SK-N-SH (cell line): ENCODE measurements at regions not wholly inside any gene's neighbourhood (a gene's known extent, or its start where the extent isn't known, plus 50 kb on each side); places are given as distances from the start of the nearest gene placed in this dataset.

Experiments used
- CTCF ChIA-PET: fragments of 300-600, 350-600 bp; formaldehyde crosslinking; extraction: SDS; loops from one replicate; lab custom pipeline; 2021; lab: Yijun Ruan, JAX
- POLR2A ChIA-PET: fragments of 350-600 bp; sonication (Branson Sonifier 250); formaldehyde crosslinking; extraction: SDS; loops from one replicate; lab custom pipeline; 2020; ENCODE audit warnings: antibody characterized with exemption, inconsistent platforms; lab: Yijun Ruan, JAX
- DNase-seq: peaks from one replicate; pipeline ENCODE4 v3.0.0; 2012
- H2AFZ ChIP-seq: fragments of 200-600 bp; sonication (generic); 2 replicates; pipeline ENCODE4 v1.8.1; 2016; ENCODE audit warnings: antibody characterized with exemption, mild to moderate bottlenecking, low read depth
- H3F3A ChIP-seq: fragments of 200-600 bp; sonication (generic); replicated peaks from 2 replicates; pipeline ENCODE3; 2016; ENCODE audit warnings: antibody characterized with exemption, mild to moderate bottlenecking; ENCODE audit not compliant: insufficient read depth
- H3K27ac ChIP-seq, 2 experiments: fragments of 200-500 bp in 1 of 2; fragments of 200-600 bp in 1 of 2; sonication (Bioruptor generic) in 1 of 2; sonication (generic), shearing (Covaris generic) in 1 of 2; 2 replicates each; pipeline versions ENCODE4 v1.5.1 to v1.6.1; 2014 to 2016; ENCODE audit warnings: low read depth in 2 of 2, inconsistent platforms in 1 of 2, low read length in 1 of 2, mild to moderate bottlenecking in 1 of 2, mixed read lengths in 1 of 2
- H3K27me3 ChIP-seq: fragments of 200-600 bp; sonication (generic), shearing (Covaris generic); 2 replicates; pipeline ENCODE4 v1.6.1; 2016; ENCODE audit warnings: mixed run types; ENCODE audit not compliant: insufficient read depth
- H3K36me3 ChIP-seq, 2 experiments: fragments of 200-500 bp in 1 of 2; fragments of 200-600 bp in 1 of 2; sonication (Bioruptor generic) in 1 of 2; sonication (generic) in 1 of 2; replicated peaks in 1 of 2; 2 replicates each; pipeline versions ENCODE3 to v1.5.1; 2014 to 2016; ENCODE audit warnings: low read length in 1 of 2, mild to moderate bottlenecking in 1 of 2; ENCODE audit not compliant: insufficient read depth in 2 of 2, control insufficient read depth in 1 of 2
- H3K4me1 ChIP-seq, 2 experiments: fragments of 200-500 bp in 1 of 2; fragments of 200-600 bp in 1 of 2; sonication (Bioruptor generic) in 1 of 2; sonication (generic), shearing (Covaris generic) in 1 of 2; 2 replicates each; pipeline versions ENCODE4 v1.5.1 to v1.6.1; 2014 to 2016; ENCODE audit warnings: low read depth in 1 of 2, low read length in 1 of 2, mixed run types in 1 of 2; ENCODE audit not compliant: insufficient read depth in 2 of 2, control insufficient read depth in 1 of 2
- H3K4me2 ChIP-seq: fragments of 200-600 bp; sonication (generic), shearing (Covaris generic); 2 replicates; pipeline ENCODE4 v1.6.1; 2017; ENCODE audit warnings: mixed run types
- H3K4me3 ChIP-seq, 2 experiments: fragments of 200-500 bp in 1 of 2; fragments of 200-600 bp in 1 of 2; sonication (Bioruptor generic) in 1 of 2; sonication (generic), shearing (Covaris generic) in 1 of 2; 2 replicates each; pipeline versions ENCODE4 v1.5.1 to v1.8.1; 2014 to 2016; ENCODE audit warnings: low read depth in 2 of 2, inconsistent platforms in 1 of 2, low read length in 1 of 2, mild to moderate bottlenecking in 1 of 2, mixed read lengths in 1 of 2, moderate library complexity in 1 of 2
- H3K79me2 ChIP-seq: fragments of 200-600 bp; sonication (generic); 2 replicates; pipeline ENCODE4 v1.8.1; 2017; ENCODE audit warnings: mild to moderate bottlenecking; ENCODE audit not compliant: insufficient read depth
- H3K9ac ChIP-seq: fragments of 200-600 bp; sonication (generic); 2 replicates; pipeline ENCODE4 v1.6.1; 2017; ENCODE audit warnings: mixed run types
- H3K9me2 ChIP-seq: fragments of 200-600 bp; sonication (generic); 2 replicates; pipeline ENCODE4 v1.6.1; 2017; ENCODE audit warnings: mixed run types
- H3K9me3 ChIP-seq: fragments of 200-600 bp; sonication (generic); 2 replicates; pipeline ENCODE4 v1.6.1; 2017; ENCODE audit warnings: mixed run types, mild to moderate bottlenecking, moderate library complexity
- H4K20me1 ChIP-seq: fragments of 200-600 bp; sonication (generic); 2 replicates; pipeline ENCODE4 v1.6.1; 2017; ENCODE audit warnings: mild to moderate bottlenecking, mixed run types; ENCODE audit not compliant: insufficient read depth
- CHD2 ChIP-seq: fragments of 150-350 bp; IDR thresholded peaks from 2 replicates; pipeline ENCODE4 v1.6.1; 2018; ENCODE audit warnings: low read length; ENCODE audit not compliant: partially characterized antibody
- CTCF ChIP-seq: fragments of 200-600 bp; sonication (generic); IDR thresholded peaks from 2 replicates; pipeline ENCODE4 v1.6.1; 2017; ENCODE audit warnings: antibody characterized with exemption, mild to moderate bottlenecking, moderate library complexity
- ELF1 ChIP-seq: IDR thresholded peaks from 2 replicates; pipeline ENCODE4 v1.4.0; 2012
- FOSL2 ChIP-seq: IDR thresholded peaks from 2 replicates; pipeline ENCODE4 v1.4.0; 2012; ENCODE audit warnings: low read depth, mild to moderate bottlenecking, moderate library complexity, borderline replicate concordance
- MAX ChIP-seq: IDR thresholded peaks from 2 replicates; pipeline ENCODE4 v1.4.0; 2012; ENCODE audit warnings: low read depth
- MEF2A ChIP-seq: IDR thresholded peaks from 2 replicates; pipeline ENCODE4 v1.4.0; 2012; ENCODE audit warnings: low read depth, borderline replicate concordance
- NRF1 ChIP-seq: IDR thresholded peaks from 2 replicates; pipeline ENCODE4 v1.6.1; 2012; ENCODE audit warnings: low read depth, mild to moderate bottlenecking, low read length
- PBX3 ChIP-seq: IDR thresholded peaks from 2 replicates; pipeline ENCODE4; 2012
- POLR2AphosphoS5 ChIP-seq: IDR thresholded peaks from 2 replicates; pipeline ENCODE4 v1.6.1; 2012; ENCODE audit warnings: low read depth, low read length
- RCOR1 ChIP-seq: fragments of 150-350 bp; IDR thresholded peaks from 2 replicates; pipeline ENCODE4 v1.6.1; 2017; ENCODE audit warnings: antibody characterized with exemption, low read length
- RFX5 ChIP-seq: IDR thresholded peaks from 2 replicates; pipeline ENCODE4 v1.6.1; 2012; ENCODE audit warnings: mild to moderate bottlenecking, improper control_type of control experiment, low read length
- SIN3A ChIP-seq: IDR thresholded peaks from 2 replicates; pipeline ENCODE4 v1.6.1; 2012; ENCODE audit warnings: low read depth, mild to moderate bottlenecking, low read length, moderate library complexity, borderline replicate concordance
- SMC3 ChIP-seq: IDR thresholded peaks from 2 replicates; pipeline ENCODE4 v1.6.1; 2012; ENCODE audit warnings: low read depth, low read length, improper control_type of control experiment
- TAF1 ChIP-seq: IDR thresholded peaks from 2 replicates; pipeline ENCODE4 v1.6.1; 2012; ENCODE audit warnings: low read depth, mild to moderate bottlenecking, low read length, moderate library complexity, borderline replicate concordance
- USF2 ChIP-seq: fragments of 150-350 bp; IDR thresholded peaks from 2 replicates; pipeline ENCODE4 v1.6.1; 2017; ENCODE audit warnings: antibody characterized with exemption, low read length, low read depth, borderline replicate concordance
- YY1 ChIP-seq: IDR thresholded peaks from 2 replicates; pipeline ENCODE4 v1.4.0; 2012; ENCODE audit warnings: low read depth, mild to moderate bottlenecking
- WGBS: methylation state at CpG from one replicate; pipeline ENCODE4 v1.1.6; 2017; ENCODE audit warnings: low lambda C conversion rate; 5-methylcytosine and 5-hydroxymethylcytosine counted together
- TF ChIP-seq, protein P1 (sequence below): fragments of 150-350 bp; IDR thresholded peaks from 2 replicates; pipeline ENCODE4 v1.6.1; 2016; ENCODE audit warnings: mild to moderate bottlenecking, low read depth, low read length
- TF ChIP-seq, protein P2 (sequence below): IDR thresholded peaks from 2 replicates; pipeline ENCODE4 v1.4.0; 2012; ENCODE audit warnings: low read depth, borderline replicate concordance

- TF ChIP-seq PBX3 (no peak), ELF1 (no peak), NRF1 (no peak), CHD2 (no peak)
- no peak overlapping the region for H3K4me2 ChIP-seq
- H3K4me1 ChIP-seq: no peaks in the 10 kb centered on the region
- ChIA-PET CTCF (no interaction called here), POLR2A (no interaction called here)
- no peak overlapping the region for H3K27ac ChIP-seq
- no peak for DNase-seq
- H3K4me3 ChIP-seq: no peak overlapping the region
- no peaks in the 10 kb centered on the region for H3K79me2 ChIP-seq
- no peaks in the 10 kb centered on the region for H3K36me3 ChIP-seq
- H3K9me2 ChIP-seq: no peaks in the 10 kb centered on the region; the same call in 1 of the 2 replicates
- no peak overlapping the region for H2AFZ ChIP-seq
- no peaks in the 10 kb centered on the region for H3K27me3 ChIP-seq
- no peak overlapping the region for H3K9ac ChIP-seq
- H4K20me1 ChIP-seq: no peaks in the 10 kb centered on the region
- H3F3A ChIP-seq: no peaks in the 10 kb centered on the region
- H3K9me3 ChIP-seq: no peaks in the 10 kb centered on the region
Measured at GRCh38 chr7:88637795-88638194, 121.7 kb upstream of the ZNF804B start.

- POLR2A ChIA-PET: no interaction called here
- Histone ChIP-seq H3F3A (no peaks in the 10 kb centered on the region), H2AFZ (no peak overlapping the region), H3K9me2 (no peaks in the 10 kb centered on the region; the same call in 1 of the 2 replicates), H3K79me2 (no peaks in the 10 kb centered on the region), H4K20me1 (no peaks in the 10 kb centered on the region), H3K27ac (no peak overlapping the region), H3K9me3 (no peaks in the 10 kb centered on the region), H3K4me2 (no peak overlapping the region), H3K27me3 (no peaks in the 10 kb centered on the region), H3K9ac (no peak overlapping the region), H3K4me1 (no peaks in the 10 kb centered on the region), H3K36me3 (no peaks in the 10 kb centered on the region), H3K4me3 (no peak overlapping the region)
- no peak for DNase-seq
- TF ChIP-seq POLR2AphosphoS5: no peak
- TF ChIP-seq RFX5: no peak
- no peak for TF ChIP-seq SIN3A
- no peak for TF ChIP-seq RCOR1
- TF ChIP-seq TAF1: no peak
- TF ChIP-seq MAX: no peak
- TF ChIP-seq USF2: no peak
- TF ChIP-seq CHD2: no peak
- TF ChIP-seq FOSL2: no peak
- TF ChIP-seq, protein P1, sequence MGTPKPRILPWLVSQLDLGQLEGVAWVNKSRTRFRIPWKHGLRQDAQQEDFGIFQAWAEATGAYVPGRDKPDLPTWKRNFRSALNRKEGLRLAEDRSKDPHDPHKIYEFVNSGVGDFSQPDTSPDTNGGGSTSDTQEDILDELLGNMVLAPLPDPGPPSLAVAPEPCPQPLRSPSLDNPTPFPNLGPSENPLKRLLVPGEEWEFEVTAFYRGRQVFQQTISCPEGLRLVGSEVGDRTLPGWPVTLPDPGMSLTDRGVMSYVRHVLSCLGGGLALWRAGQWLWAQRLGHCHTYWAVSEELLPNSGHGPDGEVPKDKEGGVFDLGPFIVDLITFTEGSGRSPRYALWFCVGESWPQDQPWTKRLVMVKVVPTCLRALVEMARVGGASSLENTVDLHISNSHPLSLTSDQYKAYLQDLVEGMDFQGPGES: no peak
- TF ChIP-seq CTCF: no peak
- no peak for TF ChIP-seq SMC3
- TF ChIP-seq PBX3: no peak
- TF ChIP-seq, protein P2, sequence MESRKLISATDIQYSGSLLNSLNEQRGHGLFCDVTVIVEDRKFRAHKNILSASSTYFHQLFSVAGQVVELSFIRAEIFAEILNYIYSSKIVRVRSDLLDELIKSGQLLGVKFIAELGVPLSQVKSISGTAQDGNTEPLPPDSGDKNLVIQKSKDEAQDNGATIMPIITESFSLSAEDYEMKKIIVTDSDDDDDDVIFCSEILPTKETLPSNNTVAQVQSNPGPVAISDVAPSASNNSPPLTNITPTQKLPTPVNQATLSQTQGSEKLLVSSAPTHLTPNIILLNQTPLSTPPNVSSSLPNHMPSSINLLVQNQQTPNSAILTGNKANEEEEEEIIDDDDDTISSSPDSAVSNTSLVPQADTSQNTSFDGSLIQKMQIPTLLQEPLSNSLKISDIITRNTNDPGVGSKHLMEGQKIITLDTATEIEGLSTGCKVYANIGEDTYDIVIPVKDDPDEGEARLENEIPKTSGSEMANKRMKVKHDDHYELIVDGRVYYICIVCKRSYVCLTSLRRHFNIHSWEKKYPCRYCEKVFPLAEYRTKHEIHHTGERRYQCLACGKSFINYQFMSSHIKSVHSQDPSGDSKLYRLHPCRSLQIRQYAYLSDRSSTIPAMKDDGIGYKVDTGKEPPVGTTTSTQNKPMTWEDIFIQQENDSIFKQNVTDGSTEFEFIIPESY: no peak
- TF ChIP-seq MEF2A: no peak
- TF ChIP-seq NRF1: no peak
- no peak for TF ChIP-seq YY1
- WGBS: 13% methylated on average over 1 of the region's 1 CpG
- CTCF ChIA-PET: no interaction called here
Measured at GRCh38 chr7:88635149-88635548, 124.4 kb upstream of the ZNF804B start.
